ENCODE measurements at regions not wholly inside any gene's neighbourhood (a gene's known extent, or its start where the extent isn't known, plus 50 kb on each side); places are given as distances from the start of the nearest gene placed in this dataset.

GRCh38 chr5:3854188-3854821 lies 258.7 kb downstream of the IRX1 start:
- no peak overlapping the region for H3K27ac ChIP-seq
- TF ChIP-seq POLR2AphosphoS5 (IDR thresholded peaks at IDR 0.05; ENCODE audit: insufficient read depth in 1 of 2, low read depth in 1 of 2) = no peak
- no peak for TF ChIP-seq POLR2A (IDR thresholded peaks at IDR 0.05)
- TF ChIP-seq CTCF (IDR thresholded peaks at IDR 0.05) = no peak
- H3K36me3 ChIP-seq = no peaks in the 10 kb centered on the region
- no peaks in the 10 kb centered on the region for H3K4me1 ChIP-seq
- peak in 1 of 2 donors; percentile 72 for DNase-seq (ENCODE audit: extremely low spot score in 2 of 2)
- H3K27me3 ChIP-seq = no peaks in the 10 kb centered on the region
- H3K9me3 ChIP-seq = no peaks in the 10 kb centered on the region
- H3K4me3 ChIP-seq = no peak overlapping the region
- intact Hi-C loops (cut with DNase I) = no loop called here

GRCh38 chr5:3856036-3856435 lies 260.4 kb downstream of the IRX1 start:
- no peaks in the 10 kb centered on the region for H3K4me1 ChIP-seq
- DNase-seq (ENCODE audit: extremely low spot score in 2 of 2) = peak in 1 of 2 donors; percentile 58
- TF ChIP-seq CTCF (IDR thresholded peaks at IDR 0.05) = no peak
- TF ChIP-seq POLR2AphosphoS5 (IDR thresholded peaks at IDR 0.05; ENCODE audit: insufficient read depth in 1 of 2, low read depth in 1 of 2) = no peak
- TF ChIP-seq POLR2A (IDR thresholded peaks at IDR 0.05) = no peak
- no peaks in the 10 kb centered on the region for H3K36me3 ChIP-seq
- no peak overlapping the region for H3K4me3 ChIP-seq
- intact Hi-C loops (cut with DNase I) = no loop called here
- H3K9me3 ChIP-seq = no peaks in the 10 kb centered on the region
- no peak overlapping the region for H3K27ac ChIP-seq
- no peaks in the 10 kb centered on the region for H3K27me3 ChIP-seq

- H3K4me3 ChIP-seq = no peak overlapping the region
- no peak for TF ChIP-seq CTCF (IDR thresholded peaks at IDR 0.05)
- no peak for TF ChIP-seq POLR2AphosphoS5 (IDR thresholded peaks at IDR 0.05; ENCODE audit: insufficient read depth in 1 of 2, low read depth in 1 of 2)
- TF ChIP-seq POLR2A (IDR thresholded peaks at IDR 0.05) = no peak
- no peaks in the 10 kb centered on the region for H3K27me3 ChIP-seq
- no peak overlapping the region for H3K27ac ChIP-seq
- no peaks in the 10 kb centered on the region for H3K36me3 ChIP-seq
- no peaks in the 10 kb centered on the region for H3K4me1 ChIP-seq
- H3K9me3 ChIP-seq = no peaks in the 10 kb centered on the region
- intact Hi-C loops (cut with DNase I) = no loop called here
- DNase-seq (ENCODE audit: extremely low spot score in 2 of 2) = peak in 1 of 2 donors; percentile 37
Measured at GRCh38 chr5:3858524-3858923, 262.9 kb downstream of the IRX1 start.

GRCh38 chr5:3862906-3863305 lies 267.3 kb downstream of the IRX1 start:
- no peak for DNase-seq (ENCODE audit: extremely low spot score in 2 of 2)
- Histone ChIP-seq H3K27ac (no peak overlapping the region), H3K27me3 (no peaks in the 10 kb centered on the region), H3K36me3 (no peaks in the 10 kb centered on the region), H3K4me3 (no peak overlapping the region), H3K4me1 (no peaks in the 10 kb centered on the region), H3K9me3 (no peaks in the 10 kb centered on the region)
- TF ChIP-seq POLR2AphosphoS5 (IDR thresholded peaks at IDR 0.05; ENCODE audit: insufficient read depth in 1 of 2, low read depth in 1 of 2) (no peak), POLR2A (IDR thresholded peaks at IDR 0.05) (no peak), CTCF (IDR thresholded peaks at IDR 0.05) (no peak)
- intact Hi-C loops (cut with DNase I) = no loop called here

GRCh38 chr5:3875144-3875543 lies 279.5 kb downstream of the IRX1 start:
- no peaks in the 10 kb centered on the region for H3K9me3 ChIP-seq
- intact Hi-C loops (cut with DNase I) = no loop called here
- no peak for TF ChIP-seq CTCF (IDR thresholded peaks at IDR 0.05)
- no peak for TF ChIP-seq POLR2AphosphoS5 (IDR thresholded peaks at IDR 0.05; ENCODE audit: insufficient read depth in 1 of 2, low read depth in 1 of 2)
- TF ChIP-seq POLR2A (IDR thresholded peaks at IDR 0.05) = no peak

More at GRCh38 chr5:3875144-3875543, 279.5 kb downstream of the IRX1 start:
- H3K27me3 ChIP-seq = no peaks in the 10 kb centered on the region
- no peak for DNase-seq (ENCODE audit: extremely low spot score in 2 of 2)
- H3K36me3 ChIP-seq = no peaks in the 10 kb centered on the region
- no peaks in the 10 kb centered on the region for H3K4me1 ChIP-seq
- no peak overlapping the region for H3K4me3 ChIP-seq
- H3K27ac ChIP-seq = no peak overlapping the region
